Nephron progenitor cell (in vitro differentiated cells): ENCODE measurements at regions not wholly inside any gene's neighbourhood (a gene's known extent, or its start where the extent isn't known, plus 50 kb on each side); places are given as distances from the start of the nearest gene placed in this dataset.

Experiments
- DNase-seq: peaks from one replicate; pipeline ENCODE4 v3.0.0; 2021
- H3K27ac Mint-ChIP-seq: 2 replicates; pipeline ENCODE4 v1.8.0; 2021; ENCODE audit warnings: mild to moderate bottlenecking, moderate library complexity, mixed read lengths
- H3K27me3 Mint-ChIP-seq: 2 replicates; pipeline ENCODE4 v1.8.0; 2021; ENCODE audit warnings: mild to moderate bottlenecking, low read depth, mixed read lengths; ENCODE audit not compliant: poor library complexity
- H3K36me3 Mint-ChIP-seq: 2 replicates; pipeline ENCODE4 v1.8.0; 2021; ENCODE audit warnings: low read depth, mixed read lengths
- H3K4me1 Mint-ChIP-seq: 2 replicates; pipeline ENCODE4 v1.8.0; 2021; ENCODE audit warnings: mixed read lengths
- H3K4me3 Mint-ChIP-seq: 2 replicates; pipeline ENCODE4 v1.8.0; 2021; ENCODE audit warnings: mild to moderate bottlenecking, moderate library complexity, mixed read lengths
- H3K9me3 Mint-ChIP-seq: 2 replicates; pipeline ENCODE4 v1.8.0; 2021; ENCODE audit warnings: mild to moderate bottlenecking, moderate library complexity, mixed read lengths
- TF ChIP-seq, protein P1 (sequence below): fragments of 200-600 bp; sonication (generic); IDR thresholded peaks from 2 replicates; pipeline ENCODE4 v1.5.0; 2021; ENCODE audit warnings: antibody characterized with exemption

GRCh38 chr10:49243610-49244283 lies 55.2 kb upstream of the C10orf71 start:
- TF ChIP-seq, protein P1, sequence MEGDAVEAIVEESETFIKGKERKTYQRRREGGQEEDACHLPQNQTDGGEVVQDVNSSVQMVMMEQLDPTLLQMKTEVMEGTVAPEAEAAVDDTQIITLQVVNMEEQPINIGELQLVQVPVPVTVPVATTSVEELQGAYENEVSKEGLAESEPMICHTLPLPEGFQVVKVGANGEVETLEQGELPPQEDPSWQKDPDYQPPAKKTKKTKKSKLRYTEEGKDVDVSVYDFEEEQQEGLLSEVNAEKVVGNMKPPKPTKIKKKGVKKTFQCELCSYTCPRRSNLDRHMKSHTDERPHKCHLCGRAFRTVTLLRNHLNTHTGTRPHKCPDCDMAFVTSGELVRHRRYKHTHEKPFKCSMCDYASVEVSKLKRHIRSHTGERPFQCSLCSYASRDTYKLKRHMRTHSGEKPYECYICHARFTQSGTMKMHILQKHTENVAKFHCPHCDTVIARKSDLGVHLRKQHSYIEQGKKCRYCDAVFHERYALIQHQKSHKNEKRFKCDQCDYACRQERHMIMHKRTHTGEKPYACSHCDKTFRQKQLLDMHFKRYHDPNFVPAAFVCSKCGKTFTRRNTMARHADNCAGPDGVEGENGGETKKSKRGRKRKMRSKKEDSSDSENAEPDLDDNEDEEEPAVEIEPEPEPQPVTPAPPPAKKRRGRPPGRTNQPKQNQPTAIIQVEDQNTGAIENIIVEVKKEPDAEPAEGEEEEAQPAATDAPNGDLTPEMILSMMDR = no peak
- H3K4me3 Mint-ChIP-seq = no peak overlapping the region
- peaks cover 9% of the 10 kb centered on the region for H3K27me3 Mint-ChIP-seq
- peaks cover 14% of the 10 kb centered on the region for H3K9me3 Mint-ChIP-seq
- no peaks in the 10 kb centered on the region for H3K36me3 Mint-ChIP-seq
- DNase-seq = no peak
- H3K27ac Mint-ChIP-seq = no peak overlapping the region
- peaks cover 39% of the 10 kb centered on the region for H3K4me1 Mint-ChIP-seq

- peaks cover 8% of the 10 kb centered on the region for H3K9me3 Mint-ChIP-seq
- H3K4me1 Mint-ChIP-seq = peaks cover 39% of the 10 kb centered on the region
- H3K36me3 Mint-ChIP-seq = no peaks in the 10 kb centered on the region
- no peak overlapping the region for H3K4me3 Mint-ChIP-seq
- H3K27ac Mint-ChIP-seq = no peak overlapping the region
- TF ChIP-seq, protein P1 = no peak
- peaks cover 6% of the 10 kb centered on the region for H3K27me3 Mint-ChIP-seq
- no peak for DNase-seq
Observed at GRCh38 chr10:49243139-49243538, 54.9 kb upstream of the TMEM273 start.

GRCh38 chr10:49242604-49243003 lies 54.4 kb upstream of the TMEM273 start:
- Mint-ChIP-seq H3K27me3 (peaks cover 6% of the 10 kb centered on the region), H3K9me3 (peaks cover 5% of the 10 kb centered on the region), H3K36me3 (no peaks in the 10 kb centered on the region), H3K4me3 (no peak overlapping the region), H3K27ac (peak overlapping the region; percentile 53), H3K4me1 (peaks cover 39% of the 10 kb centered on the region)
- DNase-seq = no peak
- TF ChIP-seq, protein P1 = no peak

- H3K4me3 Mint-ChIP-seq = no peak overlapping the region
- no peaks in the 10 kb centered on the region for H3K9me3 Mint-ChIP-seq
- H3K27ac Mint-ChIP-seq = no peak overlapping the region
- peaks cover 12% of the 10 kb centered on the region for H3K27me3 Mint-ChIP-seq
- no peak for DNase-seq
- H3K4me1 Mint-ChIP-seq = peaks cover 39% of the 10 kb centered on the region
- H3K36me3 Mint-ChIP-seq = no peaks in the 10 kb centered on the region
- TF ChIP-seq, protein P1 = no peak
Observed at GRCh38 chr10:49241385-49241784, 53.2 kb upstream of the TMEM273 start.

- Mint-ChIP-seq H3K36me3 (no peaks in the 10 kb centered on the region), H3K27me3 (peaks cover 16% of the 10 kb centered on the region), H3K9me3 (no peaks in the 10 kb centered on the region), H3K4me1 (peaks cover 39% of the 10 kb centered on the region), H3K4me3 (no peak overlapping the region), H3K27ac (no peak overlapping the region)
- TF ChIP-seq, protein P1 = no peak
- DNase-seq = no peak
Observed at GRCh38 chr10:49240946-49241345, 52.8 kb upstream of the TMEM273 start.
